GM18861 (cell line): ENCODE measurements at regions not wholly inside any gene's neighbourhood (a gene's known extent, or its start where the extent isn't known, plus 50 kb on each side); places are given as distances from the start of the nearest gene placed in this dataset.
A peak's percentile ranks its signal among the peaks of the same experiment; 100 is the strongest.
"Not testable (repeated sequence)": the region's sequence is repeated elsewhere in the genome, so short reads cannot be mapped to it uniquely, and the experiment has no call there.

Source experiments
- ATAC-seq: cut with Tn5 transposase; IDR thresholded peaks from one replicate; pipeline ENCODE4 v1.9.1; 2021; ENCODE audit not compliant: unreplicated experiment

DNA sequence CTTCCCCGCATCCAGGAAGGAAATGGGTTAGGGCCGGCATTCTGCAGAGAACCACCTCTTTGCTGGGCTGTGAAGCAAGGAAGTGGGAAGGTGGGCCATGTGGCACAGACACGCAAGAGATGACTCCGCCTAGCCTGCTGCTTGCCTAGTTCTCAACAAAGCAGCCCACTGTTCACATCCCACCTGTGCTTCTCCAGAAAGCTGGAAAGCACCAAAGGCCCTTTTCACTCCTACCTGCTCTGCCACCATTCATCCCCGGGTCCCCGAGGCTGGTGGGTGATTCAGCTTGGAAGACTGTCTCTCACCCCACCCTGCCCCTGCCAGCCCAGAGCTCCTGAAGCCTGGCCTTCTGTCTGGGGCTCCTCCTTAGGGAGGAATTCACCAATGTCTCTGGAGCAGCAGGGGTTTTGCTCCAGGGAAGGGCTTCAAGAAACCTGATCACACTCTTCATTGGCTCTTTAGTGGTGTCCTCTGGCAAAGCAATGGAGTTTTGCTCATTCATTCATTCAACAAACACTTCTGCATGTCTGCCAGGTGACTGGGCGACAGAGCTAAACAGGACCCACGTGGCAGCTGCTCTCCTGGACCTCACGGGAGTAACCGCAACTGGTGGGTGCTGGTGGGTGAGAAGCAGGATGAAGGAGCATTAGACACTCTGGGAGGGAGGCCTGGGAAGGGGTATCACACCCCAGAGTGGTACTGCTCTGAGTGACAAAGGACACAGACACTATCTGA, 145.4 kb upstream of the TLE3 start:
- ATAC-seq, result no peak

DNA sequence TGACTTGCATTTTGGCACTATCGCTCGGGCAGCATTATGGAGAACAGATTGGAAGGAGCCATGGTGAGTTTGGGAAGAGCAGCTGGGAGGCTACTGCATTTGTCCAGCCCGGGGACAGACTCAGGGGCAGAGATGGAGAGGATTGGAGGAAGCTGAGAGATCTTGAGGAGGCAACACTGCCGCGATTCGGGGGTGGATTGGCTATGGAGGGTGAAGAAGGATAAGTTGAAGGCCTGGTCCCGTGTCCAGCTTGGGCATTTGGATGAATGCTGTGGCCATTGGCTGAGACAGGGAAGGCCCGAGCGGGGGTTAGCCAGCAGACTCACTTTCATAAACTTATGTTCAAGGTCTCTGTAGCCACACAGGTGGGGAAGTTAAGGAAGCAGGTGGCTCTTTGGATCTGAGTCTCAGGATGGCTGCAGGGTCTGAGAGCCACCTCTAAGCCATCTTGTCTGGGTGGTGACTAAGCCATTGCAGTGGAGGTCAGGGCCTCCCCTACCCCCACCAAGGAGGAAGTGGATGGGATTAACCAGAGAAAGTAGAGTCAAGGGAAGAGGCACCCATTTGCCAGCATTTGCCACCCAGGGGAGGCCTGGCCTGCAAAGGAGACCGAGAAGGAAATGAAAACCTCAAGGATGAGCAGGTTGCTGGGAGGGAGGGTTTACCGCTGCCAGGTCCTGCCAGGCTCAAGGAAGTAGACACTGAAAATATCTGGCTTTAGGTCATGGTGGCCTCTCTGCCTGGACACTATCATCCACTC, 144.0 kb upstream of the TLE3 start:
- ATAC-seq, result no peak

DNA sequence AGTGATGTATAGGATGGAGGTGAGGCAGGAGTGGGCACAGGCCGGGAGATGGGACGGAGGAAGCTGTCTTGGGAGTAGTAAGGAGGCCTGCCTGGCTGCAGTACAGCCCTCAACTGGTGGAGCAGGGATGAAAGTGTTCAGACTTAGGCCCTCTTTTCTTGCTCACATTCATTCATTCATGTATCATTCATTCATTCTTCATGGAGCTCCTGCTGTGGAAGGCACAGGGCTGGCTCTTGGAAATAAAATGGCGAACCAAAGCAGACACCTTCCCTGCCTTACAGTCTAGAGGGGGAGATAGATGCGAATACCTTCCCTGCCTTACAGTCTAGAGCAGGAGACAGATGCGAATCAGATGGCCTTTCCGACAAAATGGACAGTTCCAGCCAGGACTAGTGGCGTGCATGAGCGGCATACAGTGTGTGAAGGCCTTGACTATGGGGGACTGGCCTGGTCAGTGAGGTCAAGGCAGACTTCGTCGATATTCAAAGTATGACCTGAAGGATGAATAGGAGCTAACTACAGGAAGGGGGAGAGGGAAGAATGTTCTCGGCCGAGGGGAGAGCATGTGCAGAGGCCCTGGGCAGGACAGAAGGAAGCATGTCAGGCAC, 143.2 kb upstream of the TLE3 start:
- ATAC-seq, result no peak

DNA sequence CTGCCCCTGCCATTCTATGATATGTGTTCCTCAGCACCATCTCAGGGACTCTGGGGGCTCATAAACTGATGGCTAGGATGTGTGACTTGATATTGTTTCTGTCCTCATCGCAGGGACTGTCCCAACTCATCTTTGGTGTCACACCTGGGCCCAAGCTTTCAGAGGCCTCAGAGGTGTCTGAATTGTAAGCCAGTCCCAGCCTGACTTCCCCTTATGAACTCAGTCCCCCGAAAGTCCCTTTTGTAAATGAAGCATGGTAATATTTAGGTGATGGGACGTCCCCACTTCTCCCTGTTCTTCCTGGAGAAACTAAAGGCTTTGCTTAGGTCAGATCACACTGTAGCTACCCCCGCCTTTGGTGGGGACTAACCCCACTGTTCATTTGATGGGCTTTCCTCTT, 142.4 kb upstream of the TLE3 start:
- ATAC-seq, result peak; percentile 62

DNA sequence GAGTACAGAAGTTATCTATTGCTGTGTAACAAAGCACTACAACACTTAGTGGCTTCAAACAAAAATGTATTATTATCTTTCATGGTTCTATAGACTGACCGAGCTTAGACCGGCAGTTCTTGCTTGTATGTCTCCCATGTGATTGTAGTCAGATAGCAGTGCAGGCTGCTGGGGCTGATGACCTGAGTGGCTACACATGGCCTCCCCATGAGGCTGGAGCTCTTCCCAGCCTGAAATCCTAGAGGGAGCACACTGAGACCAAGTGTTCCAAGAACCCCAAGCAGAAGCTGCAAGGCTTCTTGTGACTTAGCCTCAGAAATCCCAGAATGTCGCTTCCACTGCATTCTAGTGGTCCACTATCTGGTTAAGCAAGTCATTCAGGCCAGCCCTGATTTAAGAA, 141.2 kb upstream of the TLE3 start:
- ATAC-seq, result no peak

DNA sequence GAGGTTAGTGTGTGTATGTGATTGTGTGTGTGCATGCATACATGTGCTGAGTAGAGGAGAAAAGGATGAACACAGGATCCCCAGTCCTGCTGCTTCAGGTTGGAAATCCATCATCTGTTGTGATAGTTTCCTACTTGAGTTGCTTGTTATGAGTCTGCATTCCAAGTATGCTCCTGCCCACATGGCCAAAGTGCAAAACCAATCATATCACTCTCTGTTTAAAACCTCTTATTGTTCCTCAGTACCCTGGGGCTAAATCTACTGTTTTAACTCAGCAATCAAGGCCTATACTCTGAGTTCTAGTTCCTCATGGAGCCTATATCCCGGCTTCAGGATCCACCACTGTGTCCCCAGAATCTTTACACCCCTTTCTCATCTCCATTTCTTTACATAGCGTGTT, 139.9 kb upstream of the TLE3 start:
- ATAC-seq, result no peak

DNA sequence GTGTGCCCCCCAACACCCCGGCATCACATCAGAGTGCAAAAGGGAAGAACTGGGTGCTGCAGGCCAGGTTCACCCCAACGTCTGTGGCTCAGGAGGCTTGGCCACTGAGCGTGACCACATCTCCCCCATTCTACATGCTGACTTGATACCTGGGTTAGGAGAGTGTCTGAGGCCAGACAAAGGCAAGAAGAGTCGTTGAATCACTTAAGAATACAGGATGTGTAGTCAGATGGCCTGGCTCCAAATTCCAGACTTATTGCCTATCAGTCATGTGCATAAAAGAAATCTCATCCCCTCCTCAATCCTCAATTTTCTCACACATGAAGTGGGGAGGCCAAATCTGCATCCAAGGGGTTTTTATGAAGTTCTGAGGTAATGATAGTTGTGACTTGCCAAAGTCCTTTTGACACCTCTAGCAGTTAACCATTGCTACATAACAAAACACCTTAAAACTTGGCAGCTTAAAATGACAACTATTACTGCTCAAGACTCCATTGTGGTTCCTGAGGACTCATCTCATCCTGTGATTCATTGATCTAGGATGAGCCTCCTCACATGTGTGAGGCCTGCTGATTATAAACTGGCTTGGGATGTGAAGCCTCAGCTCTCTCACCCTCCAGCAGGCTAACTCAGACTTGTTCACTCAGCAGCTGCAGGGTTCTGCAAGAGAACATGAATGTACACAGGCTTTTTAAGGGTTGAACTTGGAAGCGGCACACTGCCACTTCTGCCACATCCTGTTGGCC, 138.8 kb upstream of the TLE3 start:
- no peak for ATAC-seq

DNA sequence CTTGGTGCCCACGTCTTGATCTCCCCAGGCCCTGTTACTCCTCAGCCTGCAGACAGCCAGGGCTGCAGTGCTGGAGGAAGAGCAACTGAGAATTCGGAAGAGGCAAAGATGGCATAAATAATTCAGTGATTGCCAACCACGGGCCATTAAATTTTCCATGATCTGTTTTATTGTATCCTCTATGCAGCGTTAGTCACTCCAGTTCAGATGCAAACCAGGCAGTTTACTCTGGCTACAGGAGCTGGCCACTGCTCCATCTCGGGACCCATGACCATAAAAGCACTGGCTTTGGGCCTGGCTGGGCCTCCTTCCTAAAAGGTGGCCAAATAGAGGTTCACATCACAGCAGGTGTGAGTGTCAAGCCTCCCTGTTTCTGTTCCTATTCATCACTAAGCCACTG, 137.6 kb upstream of the TLE3 start:
- ATAC-seq, result no peak

DNA sequence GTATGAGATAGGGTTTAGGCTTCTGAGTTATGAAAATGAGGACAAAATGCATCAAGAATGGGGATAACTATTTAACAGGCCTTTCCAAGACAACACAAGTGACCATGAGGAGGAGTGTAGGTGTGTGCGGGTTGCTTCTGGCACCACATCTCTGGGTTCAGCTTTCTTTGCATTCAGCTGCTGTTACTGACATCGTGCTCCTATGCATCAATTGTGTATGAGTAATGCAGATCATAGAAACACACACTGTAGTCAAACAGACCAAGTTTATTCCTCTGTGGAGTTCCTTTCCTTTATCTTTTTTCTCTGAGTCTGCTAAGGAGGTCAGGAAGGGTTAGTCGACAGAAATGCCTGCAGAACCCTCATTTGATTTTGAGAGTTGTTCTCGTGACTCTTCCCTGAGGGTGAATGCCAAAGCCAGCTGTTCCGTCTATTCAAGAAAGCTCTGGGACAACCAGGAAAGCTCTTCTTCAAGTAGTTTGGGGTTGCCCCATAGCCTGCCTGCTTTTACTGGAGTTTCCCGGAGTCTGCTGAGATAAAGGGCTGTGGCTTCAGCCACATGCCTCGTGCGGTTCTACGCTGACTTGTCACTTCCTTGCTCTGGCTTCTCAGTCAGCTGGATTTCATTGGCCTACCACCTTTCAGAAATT, 136.7 kb upstream of the TLE3 start:
- no peak for ATAC-seq

DNA sequence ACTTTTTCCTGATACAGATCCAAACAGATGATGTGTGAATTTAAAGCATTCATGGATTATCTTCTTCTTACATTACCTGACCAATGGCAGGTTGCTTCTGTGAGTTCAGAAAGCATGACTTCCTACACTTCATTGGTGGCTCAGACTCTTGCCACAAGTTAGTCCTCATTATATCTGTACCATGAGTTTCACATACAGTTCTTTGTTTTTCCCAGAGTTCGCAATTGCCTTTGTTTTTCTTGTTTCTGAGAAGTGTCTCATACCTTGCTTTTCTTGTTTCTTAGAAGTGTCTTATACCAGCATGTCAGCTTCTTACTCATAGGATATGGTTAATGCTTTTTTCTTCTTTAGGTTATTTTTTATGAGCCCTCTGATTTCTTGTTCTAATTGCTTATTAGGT, 133.8 kb upstream of the TLE3 start:
- ATAC-seq, result no peak

DNA sequence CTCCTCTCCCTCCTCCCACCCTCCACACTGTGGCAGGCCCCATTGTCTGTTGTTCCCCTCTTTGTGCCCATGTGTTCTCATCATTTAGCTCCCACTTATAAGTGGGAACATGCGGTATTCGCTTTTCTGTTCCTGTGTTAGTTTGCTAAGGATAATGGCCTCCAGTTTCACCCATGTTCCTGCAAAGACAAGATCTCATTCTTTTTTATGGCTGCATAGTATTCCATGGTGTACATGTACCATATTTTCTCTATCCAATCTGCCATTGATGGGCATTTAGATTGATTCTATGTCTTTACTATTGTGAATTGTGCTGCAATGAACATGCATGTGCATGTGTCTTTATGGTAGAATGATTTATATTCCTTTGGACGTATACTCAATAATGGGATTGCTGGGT, 130.2 kb upstream of the TLE3 start:
- not testable (repeated sequence) for ATAC-seq

DNA sequence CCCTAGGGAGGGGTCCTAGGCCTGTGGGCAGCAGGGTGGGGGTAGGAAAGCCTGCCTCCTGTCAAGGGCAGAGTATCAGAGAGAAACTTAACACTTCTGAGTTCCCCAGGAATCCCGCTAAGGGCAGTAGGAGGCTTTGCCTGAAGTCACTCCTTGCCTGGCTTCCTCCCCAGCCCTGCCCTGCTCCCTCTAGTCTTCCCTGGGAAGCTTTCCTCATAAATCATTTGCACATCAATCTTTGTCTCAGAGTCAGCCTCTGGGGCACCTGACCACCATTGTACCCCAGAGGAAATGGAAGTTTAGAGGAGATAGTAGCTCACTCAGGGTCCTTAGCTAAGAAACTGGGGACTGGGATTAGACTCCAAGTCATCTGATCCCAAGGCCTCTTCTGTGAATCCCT, 129.4 kb upstream of the TLE3 start:
- ATAC-seq, result no peak

DNA sequence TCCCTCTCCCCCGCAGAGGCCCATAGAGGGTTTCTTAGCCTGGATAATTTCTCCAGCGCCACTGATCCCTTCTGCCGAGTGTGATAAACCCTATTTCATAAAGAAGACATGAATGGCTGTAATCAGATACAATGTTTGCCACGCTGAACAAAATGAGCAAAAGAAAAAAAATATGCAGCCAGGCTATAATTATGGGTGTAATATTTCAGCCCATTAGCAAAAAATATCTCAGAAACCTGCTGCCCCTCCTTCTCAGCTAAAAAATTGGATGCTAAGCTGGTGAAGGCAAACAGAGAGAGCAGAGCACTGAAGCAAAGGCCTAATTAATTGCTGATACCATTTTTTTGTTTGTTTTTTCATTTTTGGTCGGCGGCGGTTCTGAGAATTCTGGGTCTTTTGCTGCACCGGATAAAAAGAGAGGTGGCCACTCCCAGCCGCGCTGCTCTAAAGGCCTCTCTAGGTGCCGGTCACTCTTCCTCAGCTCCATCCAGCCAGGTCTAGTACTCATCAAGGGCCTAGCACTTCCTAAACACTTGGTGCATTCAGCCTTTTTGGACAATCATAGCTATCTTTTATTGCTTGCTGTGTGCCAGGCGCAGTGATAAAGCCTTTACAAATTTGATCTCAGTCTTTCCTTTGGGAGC, 128.7 kb upstream of the TLE3 start:
- ATAC-seq, result no peak

DNA sequence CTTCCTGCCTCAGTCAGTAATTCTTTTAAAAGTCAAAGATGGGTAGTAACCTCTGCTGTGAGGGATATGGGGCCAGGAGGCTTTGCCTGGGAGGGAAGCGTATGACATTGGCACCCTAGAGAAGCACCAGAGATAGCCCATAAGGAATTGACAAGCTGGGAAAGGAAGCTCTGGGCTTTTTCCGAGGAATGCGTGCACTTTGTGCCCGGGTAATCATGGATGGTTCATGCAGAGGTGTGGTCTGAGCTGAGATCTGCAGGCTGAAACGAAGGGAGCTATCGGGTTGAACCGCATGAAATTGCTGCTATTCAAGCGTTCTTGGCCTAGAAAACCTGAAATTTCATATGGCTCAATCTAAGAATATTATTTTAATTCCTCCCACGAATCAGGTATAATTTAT, 127.7 kb upstream of the TLE3 start:
- no peak for ATAC-seq

DNA sequence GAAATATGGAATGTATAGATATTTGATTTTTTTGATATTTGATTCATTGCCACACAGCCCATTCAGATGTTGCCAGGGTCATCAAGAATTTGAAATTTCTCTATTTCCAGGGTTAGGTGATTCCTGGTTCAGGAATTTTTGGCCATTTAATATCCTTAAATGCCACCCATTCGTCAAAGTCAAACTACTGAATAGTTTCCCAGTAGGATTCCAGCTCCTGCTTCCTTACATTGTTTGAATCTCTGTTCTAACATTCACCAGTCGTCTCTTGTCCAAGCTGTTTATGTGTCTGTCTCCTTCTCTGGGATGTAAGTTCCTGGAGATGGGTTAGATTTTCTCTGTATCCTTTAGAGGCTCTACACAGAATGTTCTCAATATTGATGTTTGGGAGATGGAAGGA, 124.9 kb upstream of the TLE3 start:
- no peak for ATAC-seq

DNA sequence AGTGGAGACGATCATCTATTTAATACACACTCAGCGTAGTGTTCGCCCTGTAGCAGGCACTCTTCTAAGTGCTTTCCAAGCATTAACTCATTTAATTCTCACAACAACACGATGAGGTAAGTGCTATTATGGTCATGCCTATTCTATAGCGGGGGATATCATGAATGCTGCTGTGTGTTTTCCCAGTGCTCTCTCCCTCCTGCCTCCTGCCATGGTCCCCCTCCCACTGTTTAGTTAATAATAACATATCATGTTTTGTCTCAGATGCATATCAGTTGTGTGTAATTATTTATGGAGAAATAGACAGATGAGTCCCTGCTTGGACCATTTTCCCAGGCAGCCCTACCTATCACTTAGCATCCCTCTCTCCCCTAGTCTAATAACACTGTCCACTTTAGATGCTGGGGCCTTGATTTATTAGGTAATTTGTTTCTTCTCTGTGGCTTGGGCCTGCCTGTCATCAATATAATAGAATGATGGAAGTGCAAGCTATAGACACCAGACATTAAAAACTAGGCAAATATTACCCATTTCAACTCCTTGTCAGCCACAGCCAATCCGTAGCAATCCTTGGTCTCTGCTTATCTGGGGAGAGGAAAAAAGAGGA, 122.9 kb upstream of the TLE3 start:
- no peak for ATAC-seq

DNA sequence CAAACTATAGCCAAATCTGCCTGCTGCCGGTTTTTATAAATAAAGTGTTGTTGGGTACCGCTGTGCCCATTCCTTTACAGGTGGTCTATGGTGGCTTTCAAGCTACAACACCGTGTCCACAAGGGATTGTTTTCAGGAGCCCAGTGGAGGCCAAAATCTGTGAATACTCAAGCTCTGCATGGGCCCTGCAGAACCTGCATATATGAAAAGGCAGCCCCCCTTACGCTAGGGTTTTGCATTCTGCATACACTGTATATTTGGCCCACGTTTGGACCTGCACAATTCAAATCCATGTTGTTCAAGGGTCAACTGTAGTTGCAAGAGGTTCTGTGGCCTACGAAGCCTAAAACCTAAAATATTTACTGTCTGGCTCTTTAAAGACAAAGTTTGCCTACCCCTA, 122.2 kb upstream of the TLE3 start:
- ATAC-seq, result no peak

DNA sequence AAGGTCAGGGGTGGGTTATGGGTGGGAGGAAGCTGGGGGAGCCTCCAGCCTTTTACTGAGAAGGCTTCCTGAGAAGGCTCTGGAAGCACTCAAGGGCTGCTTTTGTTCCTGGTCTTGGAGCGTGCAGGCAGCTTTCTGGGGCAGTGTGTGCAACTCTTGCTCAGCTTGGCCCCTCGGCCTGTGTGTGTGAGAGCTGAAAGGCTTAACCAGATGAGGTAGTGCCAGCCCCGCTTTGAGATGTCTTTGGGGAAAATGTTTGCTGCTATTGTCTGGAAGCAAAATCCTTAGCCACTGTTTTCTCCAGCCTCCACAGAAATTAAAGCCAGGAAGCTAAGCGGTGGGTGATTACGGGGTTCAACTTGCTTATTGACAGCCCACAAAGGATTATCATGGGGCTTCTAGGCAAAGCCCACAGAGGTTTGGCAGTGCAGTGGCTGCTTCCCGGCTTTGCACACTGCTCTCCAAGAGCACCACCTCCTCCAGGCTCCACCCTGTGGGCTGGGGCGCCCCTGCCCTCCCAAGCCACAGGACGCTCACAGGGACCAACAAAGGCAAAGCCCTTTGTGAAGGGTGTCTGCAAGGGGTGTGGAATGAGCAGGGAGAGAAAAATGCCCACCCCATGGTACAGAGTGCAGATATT, 121.7 kb upstream of the TLE3 start:
- no peak for ATAC-seq

DNA sequence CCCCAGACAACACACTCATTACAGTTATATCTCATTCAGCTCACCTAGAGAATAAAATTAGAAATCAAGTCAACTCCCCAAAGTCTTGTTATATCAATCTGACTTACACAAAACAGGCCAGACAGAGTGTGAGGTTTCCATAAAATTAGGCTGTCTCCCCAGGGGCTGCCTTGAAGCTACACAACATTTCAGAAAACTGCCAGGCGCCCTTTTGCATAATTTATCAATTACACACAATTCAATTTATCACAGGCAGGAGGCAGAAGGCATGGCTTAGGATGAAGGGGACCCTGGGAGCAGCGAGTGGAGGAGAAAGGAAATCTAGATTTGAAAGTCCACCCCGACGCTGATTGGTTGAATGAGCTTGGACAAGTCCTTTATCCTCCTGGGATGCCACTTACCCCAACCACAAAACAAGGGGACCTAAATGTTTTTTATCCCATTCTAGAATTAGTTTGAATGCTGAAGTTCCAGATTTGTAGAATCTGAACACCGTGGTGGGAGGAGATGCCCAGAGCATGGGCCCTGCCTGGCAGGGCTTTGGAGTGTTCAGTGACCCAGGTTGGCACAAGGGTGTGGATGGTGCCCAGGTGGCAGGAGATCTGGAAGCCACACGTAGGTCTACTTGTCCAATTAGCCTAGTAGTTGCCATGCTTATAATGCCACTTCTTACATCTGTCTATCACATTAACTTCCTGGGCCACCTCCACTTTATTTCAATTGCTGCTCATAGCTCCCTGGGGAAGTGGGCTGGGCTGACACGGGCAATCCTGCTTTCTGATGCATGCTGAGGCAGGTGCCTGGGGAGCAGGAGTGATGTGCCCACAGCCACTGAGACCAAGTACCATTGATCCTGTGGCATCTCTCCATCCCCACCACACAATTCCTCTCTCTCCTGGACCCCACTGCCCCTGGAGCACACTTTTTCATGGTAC, 119.8 kb upstream of the TLE3 start:
- no peak for ATAC-seq
